ENCODE measurements at regions not wholly inside any gene's neighbourhood (a gene's known extent, or its start where the extent isn't known, plus 50 kb on each side); places are given as distances from the start of the nearest gene placed in this dataset.

GRCh38 chr20:24357177-24357576 lies 112.3 kb upstream of the SYNDIG1 start:
- POLR2A ChIA-PET = no interaction called here
- H3K4me1 Mint-ChIP-seq (ENCODE audit: low read depth, unreplicated experiment) = no peaks in the 10 kb centered on the region
- Histone ChIP-seq H3K27me3 (replicated peaks; ENCODE audit: control insufficient read depth, insufficient read depth, low read length) (no peaks in the 10 kb centered on the region), H3K4me1 (no peaks in the 10 kb centered on the region), H3K4me3 (ENCODE audit: low read depth, low read length) (no peak overlapping the region), H3K9me3 (no peaks in the 10 kb centered on the region), H3K36me3 (ENCODE audit: control insufficient read depth, insufficient read depth, low read length) (no peaks in the 10 kb centered on the region)
- DNase-seq = no peak
- H3K27me3 Mint-ChIP-seq (ENCODE audit: insufficient read depth, unreplicated experiment) = no peaks in the 10 kb centered on the region
- H3K9me3 Mint-ChIP-seq (ENCODE audit: unreplicated experiment) = peaks cover 10% of the 10 kb centered on the region
- BruUV-seq (replicated peaks) = no TSS peak
- TF ChIP-seq, protein P1, sequence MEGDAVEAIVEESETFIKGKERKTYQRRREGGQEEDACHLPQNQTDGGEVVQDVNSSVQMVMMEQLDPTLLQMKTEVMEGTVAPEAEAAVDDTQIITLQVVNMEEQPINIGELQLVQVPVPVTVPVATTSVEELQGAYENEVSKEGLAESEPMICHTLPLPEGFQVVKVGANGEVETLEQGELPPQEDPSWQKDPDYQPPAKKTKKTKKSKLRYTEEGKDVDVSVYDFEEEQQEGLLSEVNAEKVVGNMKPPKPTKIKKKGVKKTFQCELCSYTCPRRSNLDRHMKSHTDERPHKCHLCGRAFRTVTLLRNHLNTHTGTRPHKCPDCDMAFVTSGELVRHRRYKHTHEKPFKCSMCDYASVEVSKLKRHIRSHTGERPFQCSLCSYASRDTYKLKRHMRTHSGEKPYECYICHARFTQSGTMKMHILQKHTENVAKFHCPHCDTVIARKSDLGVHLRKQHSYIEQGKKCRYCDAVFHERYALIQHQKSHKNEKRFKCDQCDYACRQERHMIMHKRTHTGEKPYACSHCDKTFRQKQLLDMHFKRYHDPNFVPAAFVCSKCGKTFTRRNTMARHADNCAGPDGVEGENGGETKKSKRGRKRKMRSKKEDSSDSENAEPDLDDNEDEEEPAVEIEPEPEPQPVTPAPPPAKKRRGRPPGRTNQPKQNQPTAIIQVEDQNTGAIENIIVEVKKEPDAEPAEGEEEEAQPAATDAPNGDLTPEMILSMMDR (IDR thresholded peaks at IDR 0.05; ENCODE audit: insufficient read depth in 1 of 2, low read depth in 1 of 2, low read length in 1 of 2, severe bottlenecking in 1 of 2, unreplicated experiment in 1 of 2) = no peak
- no peak overlapping the region for H3K4me3 Mint-ChIP-seq (ENCODE audit: unreplicated experiment)
- intact Hi-C loops (cut with micrococcal nuclease; ENCODE audit: unreplicated experiment) = no loop called here
- no peak overlapping the region for H3K27ac Mint-ChIP-seq (ENCODE audit: unreplicated experiment)
- no peaks in the 10 kb centered on the region for H3K36me3 Mint-ChIP-seq (ENCODE audit: insufficient read depth, unreplicated experiment)
- CTCF ChIA-PET = no interaction called here

DNA sequence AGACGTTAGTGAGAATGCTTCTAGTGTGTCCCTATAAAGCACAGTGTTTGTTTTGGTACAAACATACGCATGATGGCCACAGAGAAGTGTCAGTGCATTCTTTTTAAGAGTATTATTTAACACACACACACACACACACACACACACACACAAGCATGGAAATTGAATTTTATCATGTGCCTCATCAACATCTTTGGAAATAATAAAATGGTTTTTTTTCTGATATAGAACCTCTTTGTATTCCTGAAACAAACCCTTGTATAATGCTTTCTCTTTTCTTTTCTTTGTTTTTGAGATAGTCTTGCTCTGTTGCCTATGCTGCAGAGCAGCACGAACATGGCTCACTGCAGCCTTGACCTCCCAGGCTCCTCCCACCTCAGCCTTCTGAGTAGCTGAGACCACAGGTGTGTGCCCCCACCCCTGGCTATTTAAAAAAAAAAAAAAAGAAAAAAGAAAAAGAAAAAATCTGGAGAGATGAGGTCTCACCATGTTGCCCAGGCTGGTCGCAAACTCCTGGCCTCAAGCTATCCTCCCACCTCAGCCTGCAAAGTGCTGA lies 116.2 kb upstream of the SYNDIG1 start:
- H3K36me3 ChIP-seq (ENCODE audit: control insufficient read depth, insufficient read depth, low read length) = no peaks in the 10 kb centered on the region
- ChIA-PET CTCF (no interaction called here), POLR2A (no interaction called here)
- Mint-ChIP-seq H3K27ac (ENCODE audit: unreplicated experiment) (no peak overlapping the region), H3K9me3 (ENCODE audit: unreplicated experiment) (no peaks in the 10 kb centered on the region), H3K4me1 (ENCODE audit: low read depth, unreplicated experiment) (no peaks in the 10 kb centered on the region), H3K4me3 (ENCODE audit: unreplicated experiment) (no peak overlapping the region), H3K27me3 (ENCODE audit: insufficient read depth, unreplicated experiment) (no peaks in the 10 kb centered on the region), H3K36me3 (ENCODE audit: insufficient read depth, unreplicated experiment) (no peaks in the 10 kb centered on the region)
- no TSS peak for BruUV-seq (replicated peaks)
- H3K9me3 ChIP-seq = no peaks in the 10 kb centered on the region
- no peak overlapping the region for H3K4me3 ChIP-seq (ENCODE audit: low read depth, low read length)
- H3K4me1 ChIP-seq = no peaks in the 10 kb centered on the region
- intact Hi-C loops (cut with micrococcal nuclease; ENCODE audit: unreplicated experiment) = no loop called here
- TF ChIP-seq, protein P1 (IDR thresholded peaks at IDR 0.05; ENCODE audit: insufficient read depth in 1 of 2, low read depth in 1 of 2, low read length in 1 of 2, severe bottlenecking in 1 of 2, unreplicated experiment in 1 of 2) = no peak
- DNase-seq = no peak
- H3K27me3 ChIP-seq (replicated peaks; ENCODE audit: control insufficient read depth, insufficient read depth, low read length) = no peaks in the 10 kb centered on the region; the same call in 1 of the 2 replicates

GRCh38 chr20:24350923-24351368 lies 118.5 kb upstream of the SYNDIG1 start:
- intact Hi-C loops (cut with micrococcal nuclease; ENCODE audit: unreplicated experiment) = no loop called here

More at GRCh38 chr20:24350923-24351368, 118.5 kb upstream of the SYNDIG1 start:
- Mint-ChIP-seq H3K9me3 (ENCODE audit: unreplicated experiment) (no peaks in the 10 kb centered on the region), H3K36me3 (ENCODE audit: insufficient read depth, unreplicated experiment) (no peaks in the 10 kb centered on the region), H3K27me3 (ENCODE audit: insufficient read depth, unreplicated experiment) (peaks cover 3% of the 10 kb centered on the region), H3K27ac (ENCODE audit: unreplicated experiment) (no peak overlapping the region), H3K4me1 (ENCODE audit: low read depth, unreplicated experiment) (no peaks in the 10 kb centered on the region), H3K4me3 (ENCODE audit: unreplicated experiment) (no peak overlapping the region)
- Histone ChIP-seq H3K36me3 (ENCODE audit: control insufficient read depth, insufficient read depth, low read length) (no peaks in the 10 kb centered on the region), H3K9me3 (no peaks in the 10 kb centered on the region), H3K4me3 (ENCODE audit: low read depth, low read length) (no peak overlapping the region), H3K27me3 (replicated peaks; ENCODE audit: control insufficient read depth, insufficient read depth, low read length) (no peaks in the 10 kb centered on the region; the same call in 1 of the 2 replicates), H3K4me1 (no peaks in the 10 kb centered on the region)
- POLR2A ChIA-PET = no interaction called here
- BruUV-seq (replicated peaks) = no TSS peak
- DNase-seq = no peak
- TF ChIP-seq, protein P1 (IDR thresholded peaks at IDR 0.05; ENCODE audit: insufficient read depth in 1 of 2, low read depth in 1 of 2, low read length in 1 of 2, severe bottlenecking in 1 of 2, unreplicated experiment in 1 of 2) = no peak
- CTCF ChIA-PET = no interaction called here

All from Caco-2 (cell line).